Stomach (tissue), 8 donors: ENCODE measurements at regions not wholly inside any gene's neighbourhood (a gene's known extent, or its start where the extent isn't known, plus 50 kb on each side); places are given as distances from the start of the nearest gene placed in this dataset.

ENCODE experiments used
- DNase-seq, 2 donors: peaks; one replicate each; pipeline versions ENCODE4 v3.0.0 to v3.0.0-alpha.2; 2013 to 2019
- H3K27ac ChIP-seq, 5 donors: fragments of 200-600 bp in 4 of 5; sonication (generic) in 4 of 5; one replicate each; pipeline ENCODE4 v1.5.1; 2013 to 2019; ENCODE audit warnings: mild to moderate bottlenecking in 1 of 5, moderate library complexity in 1 of 5
- H3K27me3 ChIP-seq, 3 donors: fragments of 200-600 bp; sonication (generic); one replicate each; pipeline ENCODE4 v1.5.1; 2017 to 2019; ENCODE audit warnings: mixed run types in 1 of 3
- H3K36me3 ChIP-seq, 4 donors: fragments of 200-600 bp; sonication (generic); 1 replicate in 3 of 4; 2 replicates in 1 of 4; pipeline ENCODE4 v1.5.1; 2016 to 2019
- H3K4me1 ChIP-seq, 4 donors: fragments of 200-600 bp; sonication (generic); one replicate each; pipeline ENCODE4 v1.5.1; 2016 to 2019
- H3K4me3 ChIP-seq, 4 donors: fragments of 200-600 bp; sonication (generic) in 3 of 4; one replicate each; pipeline ENCODE4 v1.5.1; 2016 to 2019; ENCODE audit warnings: mild to moderate bottlenecking in 1 of 4
- H3K9me3 ChIP-seq, 4 donors: fragments of 200-600 bp; sonication (generic); one replicate each; pipeline ENCODE4 v1.5.1; 2016 to 2019
- CTCF ChIP-seq, 7 experiments: fragments of 450-650 bp in 4 of 7; fragments of 200-600 bp in 3 of 7; sonication (generic) in 3 of 7; IDR thresholded peaks; one replicate each; pipeline ENCODE4 v1.5.1; 2016 to 2019; ENCODE audit warnings: antibody characterized with exemption in 7 of 7, control low read depth in 2 of 7, mild to moderate bottlenecking in 1 of 7
- EP300 ChIP-seq: sonication (generic); formaldehyde crosslinking; IDR thresholded peaks from one replicate; pipeline ENCODE4 v1.6.1; 2017; ENCODE audit warnings: antibody characterized with exemption
- POLR2A ChIP-seq, 4 donors: fragments of 450-650 bp; IDR thresholded peaks; one replicate each; pipeline ENCODE4 v1.6.1; 2016; ENCODE audit warnings: antibody characterized with exemption in 4 of 4, control low read depth in 2 of 4, mild to moderate bottlenecking in 1 of 4, moderate library complexity in 1 of 4
- POLR2AphosphoS5 ChIP-seq, 3 donors: sonication (generic); formaldehyde crosslinking; IDR thresholded peaks; one replicate each; pipeline ENCODE4 v1.6.1; 2016; ENCODE audit warnings: antibody characterized with exemption in 3 of 3
- WGBS, 5 donors: extraction: QIAGEN DNeasy Blood & Tissue Kit in 3 of 5; methylation state at CpG; one replicate each; pipeline versions ENCODE4 v1.1.5 to v1.1.7; 2013 to 2018; 5-methylcytosine and 5-hydroxymethylcytosine counted together
- intact Hi-C: fragments of 100-400 bp; cut with DNase I; formaldehyde crosslinking; loops from one replicate; pipeline ENCODE4 v1.15.1; 2023; ENCODE audit warnings: low total_unique reads
- donor health status: healthy with polysubstance abuse.
- donor health status: Bipolar disorder and iron deficiency.
- donor health status: healthy.

- H3K9me3 ChIP-seq = no peaks in the 10 kb centered on the region
- no peak overlapping the region for H3K27ac ChIP-seq
- no peaks in the 10 kb centered on the region for H3K4me1 ChIP-seq
- 54 to 73% (median 69%) methylated on average over 1 of the region's 1 CpG for WGBS, 5 donors
- no peaks in the 10 kb centered on the region for H3K27me3 ChIP-seq
- no peak for DNase-seq
- H3K36me3 ChIP-seq = no peaks in the 10 kb centered on the region
- no peak for TF ChIP-seq POLR2AphosphoS5 (IDR thresholded peaks at IDR 0.05)
- no peak for TF ChIP-seq EP300
- TF ChIP-seq POLR2A (IDR thresholded peaks at IDR 0.05) = no peak
- TF ChIP-seq CTCF (IDR thresholded peaks at IDR 0.05) = no peak
- intact Hi-C loops = no loop called here
- H3K4me3 ChIP-seq = no peak overlapping the region
These were observed 353.2 kb downstream of the PDHA2 start for GRCh38 chr4:96193061-96193460.

- 24 to 40% (median 26%) methylated on average over 1 of the region's 1 CpG for WGBS, 5 donors
- Histone ChIP-seq H3K27ac (no peak overlapping the region), H3K4me1 (no peaks in the 10 kb centered on the region), H3K4me3 (no peak overlapping the region), H3K9me3 (no peaks in the 10 kb centered on the region), H3K27me3 (no peaks in the 10 kb centered on the region), H3K36me3 (no peaks in the 10 kb centered on the region)
- no peak for DNase-seq
- TF ChIP-seq POLR2A (IDR thresholded peaks at IDR 0.05) = no peak
- TF ChIP-seq POLR2AphosphoS5 (IDR thresholded peaks at IDR 0.05) = no peak
- TF ChIP-seq EP300 = no peak
- TF ChIP-seq CTCF (IDR thresholded peaks at IDR 0.05) = no peak
- intact Hi-C loops = no loop called here
These were observed 355.1 kb downstream of the PDHA2 start for GRCh38 chr4:96194993-96195392.

- 61 to 78% (median 67%) methylated on average over 5 of the region's 5 CpGs for WGBS, 5 donors
- Histone ChIP-seq H3K36me3 (no peaks in the 10 kb centered on the region), H3K4me3 (no peak overlapping the region), H3K9me3 (no peaks in the 10 kb centered on the region), H3K27me3 (no peaks in the 10 kb centered on the region), H3K27ac (no peak overlapping the region), H3K4me1 (no peaks in the 10 kb centered on the region)
- intact Hi-C loops = no loop called here
- DNase-seq = no peak
- TF ChIP-seq CTCF (IDR thresholded peaks at IDR 0.05) (no peak), POLR2A (IDR thresholded peaks at IDR 0.05) (no peak), EP300 (no peak), POLR2AphosphoS5 (IDR thresholded peaks at IDR 0.05) (no peak)
These were observed 365.4 kb downstream of the PDHA2 start for GRCh38 chr4:96205143-96205936.

GRCh38 chr4:96227515-96227914, 387.6 kb downstream of the PDHA2 start:
- no peaks in the 10 kb centered on the region for H3K4me1 ChIP-seq

More at GRCh38 chr4:96227515-96227914, 387.6 kb downstream of the PDHA2 start:
- intact Hi-C loops = no loop called here
- DNase-seq = no peak
- no peaks in the 10 kb centered on the region for H3K36me3 ChIP-seq
- no peak overlapping the region for H3K27ac ChIP-seq
- no peaks in the 10 kb centered on the region for H3K27me3 ChIP-seq
- no peaks in the 10 kb centered on the region for H3K9me3 ChIP-seq
- no peak overlapping the region for H3K4me3 ChIP-seq
- 84 to 96% (median 91%) methylated on average over 5 of the region's 5 CpGs for WGBS, 5 donors
- no peak for TF ChIP-seq CTCF (IDR thresholded peaks at IDR 0.05)
- TF ChIP-seq POLR2A (IDR thresholded peaks at IDR 0.05) = no peak
- TF ChIP-seq POLR2AphosphoS5 (IDR thresholded peaks at IDR 0.05) = no peak
- TF ChIP-seq EP300 = no peak
